ENCODE measurements at regions not wholly inside any gene's neighbourhood (a gene's known extent, or its start where the extent isn't known, plus 50 kb on each side); places are given as distances from the start of the nearest gene placed in this dataset.

- H3K9me2 ChIP-seq (replicated peaks; ENCODE audit: low read length) = no peaks in the 10 kb centered on the region
- no peaks in the 10 kb centered on the region for H3F3A ChIP-seq (ENCODE audit: low read length, unreplicated experiment)
- H3K4me3 ChIP-seq (ENCODE audit: low read length) = no peak overlapping the region
- intact Hi-C loops (cut with micrococcal nuclease) = no loop called here
- H3K4me2 ChIP-seq (ENCODE audit: low read length) = no peak overlapping the region
- TF ChIP-seq EZH2phosphoT487 (IDR thresholded peaks at IDR 0.05; ENCODE audit: borderline replicate concordance, low read length) = no peak
- no peak for TF ChIP-seq EZH2 (IDR thresholded peaks at IDR 0.05; ENCODE audit: low read length, unreplicated experiment)
- TF ChIP-seq CTCF (conservative IDR thresholded peaks at IDR 0.05; ENCODE audit: low read depth, low read length) = no peak
- ChIA-PET CTCF (no interaction called here), POLR2A (ENCODE audit: unreplicated experiment) (no interaction called here)
- peaks cover 90% of the 10 kb centered on the region for H3K27me3 ChIP-seq (ENCODE audit: low read length)
- H3K4me1 ChIP-seq (ENCODE audit: insufficient read depth, low read length) = no peaks in the 10 kb centered on the region
- ATAC-seq = no peak
- H3K36me3 ChIP-seq (ENCODE audit: low read depth, low read length) = no peaks in the 10 kb centered on the region
- no peak overlapping the region for H2AFZ ChIP-seq (ENCODE audit: low read length)
- no TSS peak for BruUV-seq (replicated peaks)
- no peak overlapping the region for H3K9ac ChIP-seq (ENCODE audit: low read length)
- no peak for DNase-seq
- H3K79me2 ChIP-seq (ENCODE audit: low read length) = no peaks in the 10 kb centered on the region
- H4K20me1 ChIP-seq (ENCODE audit: low read length) = no peaks in the 10 kb centered on the region
- no peak overlapping the region for H3K27ac ChIP-seq (ENCODE audit: low read length)
- H3K9me3 ChIP-seq (ENCODE audit: low read length) = no peaks in the 10 kb centered on the region
These were observed 330.4 kb downstream of the ICE1 start for GRCh38 chr5:5752844-5753243.

GRCh38 chr5:5751987-5752386 lies 329.5 kb downstream of the ICE1 start:
- H3K9me2 ChIP-seq (replicated peaks; ENCODE audit: low read length) = no peaks in the 10 kb centered on the region
- ATAC-seq (no peak), DNase-seq (no peak)
- no peak overlapping the region for H2AFZ ChIP-seq (ENCODE audit: low read length)
- H3K9ac ChIP-seq (ENCODE audit: low read length) = no peak overlapping the region
- H3K4me1 ChIP-seq (ENCODE audit: insufficient read depth, low read length) = no peaks in the 10 kb centered on the region
- BruUV-seq (replicated peaks) = no TSS peak
- no peaks in the 10 kb centered on the region for H3K9me3 ChIP-seq (ENCODE audit: low read length)
- H3K27ac ChIP-seq (ENCODE audit: low read length) = no peak overlapping the region
- no peak overlapping the region for H3K4me2 ChIP-seq (ENCODE audit: low read length)
- H3K79me2 ChIP-seq (ENCODE audit: low read length) = no peaks in the 10 kb centered on the region
- H3K36me3 ChIP-seq (ENCODE audit: low read depth, low read length) = no peaks in the 10 kb centered on the region
- ChIA-PET POLR2A (ENCODE audit: unreplicated experiment) (no interaction called here), CTCF (no interaction called here)
- H3F3A ChIP-seq (ENCODE audit: low read length, unreplicated experiment) = no peaks in the 10 kb centered on the region
- TF ChIP-seq EZH2 (IDR thresholded peaks at IDR 0.05; ENCODE audit: low read length, unreplicated experiment) (no peak), CTCF (conservative IDR thresholded peaks at IDR 0.05; ENCODE audit: low read depth, low read length) (no peak), EZH2phosphoT487 (IDR thresholded peaks at IDR 0.05; ENCODE audit: borderline replicate concordance, low read length) (no peak)
- H4K20me1 ChIP-seq (ENCODE audit: low read length) = no peaks in the 10 kb centered on the region
- H3K4me3 ChIP-seq (ENCODE audit: low read length) = no peak overlapping the region
- H3K27me3 ChIP-seq (ENCODE audit: low read length) = peaks cover 91% of the 10 kb centered on the region
- intact Hi-C loops (cut with micrococcal nuclease) = no loop called here

- no peak for DNase-seq
- H3K4me2 ChIP-seq (ENCODE audit: low read length) = no peak overlapping the region
These were observed 329.0 kb downstream of the ICE1 start for GRCh38 chr5:5751498-5751897.

More at GRCh38 chr5:5751498-5751897, 329.0 kb downstream of the ICE1 start:
- no TSS peak for BruUV-seq (replicated peaks)
- no peaks in the 10 kb centered on the region for H3K79me2 ChIP-seq (ENCODE audit: low read length)
- ChIA-PET POLR2A (ENCODE audit: unreplicated experiment) (no interaction called here), CTCF (no interaction called here)
- no peak overlapping the region for H3K4me3 ChIP-seq (ENCODE audit: low read length)
- H3K9me2 ChIP-seq (replicated peaks; ENCODE audit: low read length) = no peaks in the 10 kb centered on the region
- no peaks in the 10 kb centered on the region for H3F3A ChIP-seq (ENCODE audit: low read length, unreplicated experiment)
- H2AFZ ChIP-seq (ENCODE audit: low read length) = no peak overlapping the region
- H3K9ac ChIP-seq (ENCODE audit: low read length) = no peak overlapping the region
- no peaks in the 10 kb centered on the region for H3K4me1 ChIP-seq (ENCODE audit: insufficient read depth, low read length)
- peaks cover 86% of the 10 kb centered on the region for H3K27me3 ChIP-seq (ENCODE audit: low read length)
- no peak overlapping the region for H3K27ac ChIP-seq (ENCODE audit: low read length)
- no peaks in the 10 kb centered on the region for H3K36me3 ChIP-seq (ENCODE audit: low read depth, low read length)
- H4K20me1 ChIP-seq (ENCODE audit: low read length) = no peaks in the 10 kb centered on the region
- H3K9me3 ChIP-seq (ENCODE audit: low read length) = no peaks in the 10 kb centered on the region
- no peak for ATAC-seq
- TF ChIP-seq EZH2phosphoT487 (IDR thresholded peaks at IDR 0.05; ENCODE audit: borderline replicate concordance, low read length) = no peak
- TF ChIP-seq EZH2 (IDR thresholded peaks at IDR 0.05; ENCODE audit: low read length, unreplicated experiment) = no peak
- TF ChIP-seq CTCF (conservative IDR thresholded peaks at IDR 0.05; ENCODE audit: low read depth, low read length) = no peak
- intact Hi-C loops (cut with micrococcal nuclease) = no loop called here

All from PC-3 (cell line).